ENCODE measurements at regions not wholly inside any gene's neighbourhood (a gene's known extent, or its start where the extent isn't known, plus 50 kb on each side); places are given as distances from the start of the nearest gene placed in this dataset.

DNA sequence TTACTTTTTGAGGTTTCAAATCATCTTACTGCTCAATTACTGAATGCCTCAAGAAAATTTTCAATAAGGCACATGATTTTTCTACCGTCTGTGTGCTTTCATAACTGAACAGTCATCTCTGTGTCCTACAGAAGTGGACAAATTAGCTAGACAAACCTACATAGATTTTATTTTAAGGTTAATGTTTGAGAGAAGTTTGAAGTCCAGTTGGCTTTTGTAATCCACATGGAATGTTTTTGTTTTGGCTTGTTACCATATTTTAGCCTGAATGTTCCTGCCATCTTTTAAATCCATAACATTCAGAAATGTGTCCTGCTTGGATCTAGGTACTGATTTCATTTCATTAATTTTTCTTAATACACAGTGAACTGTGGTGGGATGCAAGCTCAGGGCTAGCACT is 730.1 kb downstream of the IGSF11 start:
- Histone ChIP-seq H3K9ac (replicated peaks in 1 of 4; ENCODE audit: extremely low read depth in 1 of 4, low read depth in 3 of 4, low read length in 3 of 4) (no peak overlapping the region), H3K79me1 (ENCODE audit: low read depth, low read length) (no peaks in the 10 kb centered on the region), H2BK120ac (replicated peaks; ENCODE audit: low read depth, low read length) (no peak overlapping the region), H3K27ac (ENCODE audit: low read depth, low read length) (no peak overlapping the region), H2AK5ac (ENCODE audit: low read depth, low read length) (no peak overlapping the region), H3K23me2 (ENCODE audit: low read depth, low read length) (no peaks in the 10 kb centered on the region), H3K4ac (replicated peaks; ENCODE audit: insufficient read length, low read depth, low read length) (no peak overlapping the region), H4K8ac (ENCODE audit: extremely low read depth, insufficient read depth, low read length) (no peak overlapping the region), H3K56ac (replicated peaks; ENCODE audit: insufficient read length, low read depth, low read length) (no peak overlapping the region), H3K18ac (ENCODE audit: extremely low read depth, low read length) (no peak overlapping the region), H3K79me2 (ENCODE audit: control insufficient read depth in 1 of 2, insufficient read depth in 2 of 2, low read length in 2 of 2) (no peaks in the 10 kb centered on the region), H2BK20ac (ENCODE audit: low read length) (no peak overlapping the region), H3K4me3 (ENCODE audit: extremely low read depth in 1 of 4, insufficient read depth in 2 of 4, low read depth in 3 of 4, low read length in 4 of 4) (no peak overlapping the region), H2BK12ac (ENCODE audit: low read depth, low read length) (no peak overlapping the region), H2AFZ (ENCODE audit: low read length) (no peak overlapping the region), H3K27me3 (replicated peaks in 1 of 4; ENCODE audit: control insufficient read depth in 3 of 4, extremely low read depth in 1 of 4, insufficient read depth in 3 of 4, low read length in 3 of 4) (no peaks in the 10 kb centered on the region), H4K20me1 (replicated peaks in 1 of 2; ENCODE audit: control insufficient read depth in 1 of 2, insufficient read depth in 2 of 2, low read length in 2 of 2) (no peaks in the 10 kb centered on the region), H3K9me3 (ENCODE audit: insufficient read depth in 2 of 2, low read depth in 1 of 2, low read length in 1 of 2) (no peaks in the 10 kb centered on the region), H3K23ac (ENCODE audit: insufficient read length) (no peak overlapping the region), H4K5ac (ENCODE audit: insufficient read length, low read depth, low read length) (no peak overlapping the region), H3K14ac (ENCODE audit: insufficient read length) (no peak overlapping the region), H2BK15ac (ENCODE audit: low read length) (no peak overlapping the region), H3K4me2 (ENCODE audit: insufficient read depth in 1 of 2, low read depth in 2 of 2, low read length in 2 of 2) (no peak overlapping the region), H2BK5ac (ENCODE audit: low read depth, low read length) (no peak overlapping the region), H3K4me1 (replicated peaks in 1 of 4; ENCODE audit: control insufficient read depth in 3 of 4, insufficient read depth in 4 of 4, low read length in 3 of 4) (no peaks in the 10 kb centered on the region), H4K91ac (replicated peaks; ENCODE audit: insufficient read length, low read length) (no peak overlapping the region), H3K36me3 (ENCODE audit: control insufficient read depth in 2 of 4, insufficient read depth in 4 of 4, low read length in 3 of 4) (no peaks in the 10 kb centered on the region)
- FAIRE-seq, result no peak
- ChIA-PET CTCF (ENCODE audit: partially characterized antibody) (no interaction called here), POLR2A (ENCODE audit: partially characterized antibody) (no interaction called here)
- 100% methylated on average over 1 of the region's 1 CpG; no CpG with 5 or more reads in 1 of the 2 experiments for WGBS, 2 experiments (ENCODE audit: extremely low coverage in 1 of 2, insufficient coverage in 1 of 2, insufficient read length in 1 of 2, insufficient replicate concordance in 2 of 2, low coverage in 1 of 2, low lambda C conversion rate in 2 of 2, missing lambda C conversion rate in 1 of 2)
- TF ChIP-seq JUND (IDR thresholded peaks at IDR 0.05; ENCODE audit: low read length) (no peak), E2F6 (IDR thresholded peaks at IDR 0.05) (no peak)
- no peak for DNase-seq (ENCODE audit: low read depth in 1 of 2, low spot score in 2 of 2)
